Neuronal stem cell (in vitro differentiated cells): ENCODE measurements at regions not wholly inside any gene's neighbourhood (a gene's known extent, or its start where the extent isn't known, plus 50 kb on each side); places are given as distances from the start of the nearest gene placed in this dataset.

Experiments used
- DNase-seq: peaks from one replicate; pipeline ENCODE4 v3.0.0-alpha.2; 2013; ENCODE audit warnings: low spot score
- H2AFZ ChIP-seq: one replicate; pipeline ENCODE4 v1.6.1; 2013; ENCODE audit warnings: mild to moderate bottlenecking, low read length, inconsistent platforms
- H2AK5ac ChIP-seq: 2 replicates; pipeline ENCODE4 v1.6.1; 2013; ENCODE audit warnings: low read depth, mild to moderate bottlenecking, inconsistent platforms, low read length, moderate library complexity, mixed read lengths
- H2BK120ac ChIP-seq: 2 replicates; pipeline ENCODE4 v1.6.1; 2013; ENCODE audit warnings: low read depth, mild to moderate bottlenecking, inconsistent platforms, low read length, moderate library complexity, mixed read lengths
- H2BK12ac ChIP-seq: one replicate; pipeline ENCODE4 v1.6.1; 2013; ENCODE audit warnings: low read length, inconsistent platforms
- H2BK15ac ChIP-seq: 2 replicates; pipeline ENCODE4 v1.6.1; 2013; ENCODE audit warnings: mild to moderate bottlenecking, low read length, inconsistent platforms, mixed read lengths
- H2BK5ac ChIP-seq: one replicate; pipeline ENCODE4 v1.6.1; 2013; ENCODE audit warnings: inconsistent platforms, mild to moderate bottlenecking, low read length, moderate library complexity
- H3K14ac ChIP-seq: one replicate; pipeline ENCODE4 v1.6.1; 2013; ENCODE audit warnings: low read length, inconsistent platforms
- H3K18ac ChIP-seq: 2 replicates; pipeline ENCODE4 v1.6.1; 2013; ENCODE audit warnings: low read length, inconsistent platforms
- H3K23ac ChIP-seq: 2 replicates; pipeline ENCODE4 v1.6.1; 2013; ENCODE audit warnings: low read depth, mild to moderate bottlenecking, mixed read lengths, low read length, inconsistent platforms; ENCODE audit not compliant: poor library complexity
- H3K27ac ChIP-seq: replicated peaks from 3 replicates; pipeline ENCODE4 v1.5.1; 2013; ENCODE audit warnings: low read length, inconsistent platforms
- H3K27me3 ChIP-seq, 3 experiments: 2 replicates each; pipeline ENCODE4 v1.6.1; 2013; ENCODE audit warnings: low read length in 3 of 3, mild to moderate bottlenecking in 2 of 3, inconsistent platforms in 1 of 3, low read depth in 1 of 3, mixed read lengths in 1 of 3, moderate library complexity in 1 of 3; ENCODE audit not compliant: control insufficient read depth in 3 of 3, insufficient read depth in 3 of 3
- H3K36me3 ChIP-seq, 2 donors: replicated peaks in 1 of 2; 2 replicates each; pipeline ENCODE4 v1.6.1; 2013; ENCODE audit warnings: low read length in 2 of 2; ENCODE audit not compliant: control insufficient read depth in 2 of 2, insufficient read depth in 2 of 2
- H3K4ac ChIP-seq: 2 replicates; pipeline ENCODE4 v1.6.1; 2013; ENCODE audit warnings: inconsistent platforms, mild to moderate bottlenecking, low read length, moderate library complexity
- H3K4me1 ChIP-seq, 2 donors: 1 replicate in 1 of 2; 2 replicates in 1 of 2; pipeline ENCODE4 v1.6.1; 2013; ENCODE audit warnings: low read length in 2 of 2, low read depth in 1 of 2; ENCODE audit not compliant: control insufficient read depth in 2 of 2, insufficient read depth in 1 of 2
- H3K4me2 ChIP-seq: one replicate; pipeline ENCODE4 v1.6.1; 2013; ENCODE audit warnings: mild to moderate bottlenecking, low read length, inconsistent platforms; ENCODE audit not compliant: insufficient read depth, poor library complexity, severe bottlenecking
- H3K4me3 ChIP-seq, 2 donors: 2 replicates each; pipeline ENCODE4 v1.5.1; 2013; ENCODE audit warnings: low read length in 2 of 2, mild to moderate bottlenecking in 2 of 2, inconsistent platforms in 1 of 2, moderate library complexity in 1 of 2
- H3K79me1 ChIP-seq: one replicate; pipeline ENCODE4 v1.6.1; 2013; ENCODE audit warnings: low read depth, mild to moderate bottlenecking, inconsistent platforms, low read length, moderate library complexity
- H3K9ac ChIP-seq: one replicate; pipeline ENCODE4 v1.6.1; 2013; ENCODE audit warnings: mild to moderate bottlenecking, low read depth, low read length, inconsistent platforms; ENCODE audit not compliant: poor library complexity
- H3K9me3 ChIP-seq, 2 donors: replicated peaks in 1 of 2; 2 replicates each; pipeline versions ENCODE3 to v1.6.1; 2013; ENCODE audit warnings: low read length in 2 of 2, mild to moderate bottlenecking in 2 of 2, inconsistent platforms in 1 of 2, low read depth in 1 of 2, mixed read lengths in 1 of 2, moderate library complexity in 1 of 2; ENCODE audit not compliant: control insufficient read depth in 2 of 2, insufficient read depth in 1 of 2
- H4K8ac ChIP-seq: one replicate; pipeline ENCODE4 v1.6.1; 2013; ENCODE audit warnings: low read depth, mild to moderate bottlenecking, inconsistent platforms, low read length, moderate library complexity
- H4K91ac ChIP-seq: one replicate; pipeline ENCODE4 v1.6.1; 2013; ENCODE audit warnings: low read length, low read depth, mild to moderate bottlenecking, inconsistent platforms; ENCODE audit not compliant: poor library complexity
- WGBS, 2 donors: extraction: QIAGEN DNeasy Blood & Tissue Kit; methylation state at CpG; one replicate each; pipeline ENCODE4 v1.1.7; 2013; ENCODE audit warnings: missing lambda C conversion rate in 2 of 2, mixed read lengths in 1 of 2; ENCODE audit not compliant: insufficient read length in 2 of 2, insufficient replicate concordance in 1 of 2; ENCODE audit errors: extremely low coverage in 2 of 2; 5-methylcytosine and 5-hydroxymethylcytosine counted together

- H4K91ac ChIP-seq: no peak overlapping the region
- H3K14ac ChIP-seq: no peak overlapping the region
- no peaks in the 10 kb centered on the region for H3K4me1 ChIP-seq
- H2BK120ac ChIP-seq: no peak overlapping the region
- no peak overlapping the region for H4K8ac ChIP-seq
- H2AFZ ChIP-seq: peak overlapping the region; percentile 29
- no peak overlapping the region for H3K4me2 ChIP-seq
- no CpG with 5 or more reads among the region's 8 CpGs for WGBS, 2 donors
- no peak overlapping the region for H3K4me3 ChIP-seq
- no peak overlapping the region for H2BK5ac ChIP-seq
- H3K27ac ChIP-seq: no peak overlapping the region
- H2BK15ac ChIP-seq: no peak overlapping the region
- H2BK12ac ChIP-seq: no peak overlapping the region
- no peaks in the 10 kb centered on the region for H3K27me3 ChIP-seq
- H3K36me3 ChIP-seq: no peaks in the 10 kb centered on the region
- no peak overlapping the region for H3K9ac ChIP-seq
- no peaks in the 10 kb centered on the region for H3K79me1 ChIP-seq
- H3K18ac ChIP-seq: no peak overlapping the region
- no peak overlapping the region for H2AK5ac ChIP-seq
- no peaks in the 10 kb centered on the region for H3K9me3 ChIP-seq
- H3K23ac ChIP-seq: no peak overlapping the region
- no peak for DNase-seq
- no peak overlapping the region for H3K4ac ChIP-seq
Measured at GRCh38 chr6:112464901-112465665, 118.0 kb downstream of the RFPL4B start.

GRCh38 chr6:112466373-112467151 is 119.4 kb downstream of the RFPL4B start:
- H3K27ac ChIP-seq: no peak overlapping the region

GRCh38 chr6:112468359-112468758 is 121.2 kb downstream of the RFPL4B start:
- no peaks in the 10 kb centered on the region for H3K9me3 ChIP-seq
- no peak overlapping the region for H3K18ac ChIP-seq
- no peak overlapping the region for H3K14ac ChIP-seq
- H3K4me1 ChIP-seq: peaks cover 0 to 2% of the 10 kb centered on the region in 2 donors
- H2BK5ac ChIP-seq: no peak overlapping the region
- H3K4me3 ChIP-seq: no peak overlapping the region
- DNase-seq: no peak
- no peak overlapping the region for H2BK12ac ChIP-seq
- H2BK120ac ChIP-seq: no peak overlapping the region
- no peak overlapping the region for H2AFZ ChIP-seq
- H3K27ac ChIP-seq: no peak overlapping the region
- no peak overlapping the region for H2BK15ac ChIP-seq
- H3K23ac ChIP-seq: no peak overlapping the region
- H4K8ac ChIP-seq: no peak overlapping the region
- no peak overlapping the region for H3K4me2 ChIP-seq
- H3K79me1 ChIP-seq: no peaks in the 10 kb centered on the region
- WGBS, 2 donors: no CpG with 5 or more reads among the region's 3 CpGs
- no peak overlapping the region for H4K91ac ChIP-seq
- H3K27me3 ChIP-seq: no peaks in the 10 kb centered on the region
- H3K9ac ChIP-seq: no peak overlapping the region
- H3K36me3 ChIP-seq: no peaks in the 10 kb centered on the region
- no peak overlapping the region for H2AK5ac ChIP-seq
- H3K4ac ChIP-seq: no peak overlapping the region

More at GRCh38 chr6:112466373-112467151, 119.4 kb downstream of the RFPL4B start:
- Histone ChIP-seq H3K9ac (no peak overlapping the region), H3K27me3 (no peaks in the 10 kb centered on the region), H2AFZ (no peak overlapping the region), H3K18ac (no peak overlapping the region), H2BK5ac (no peak overlapping the region), H3K36me3 (no peaks in the 10 kb centered on the region), H2BK120ac (no peak overlapping the region), H3K9me3 (no peaks in the 10 kb centered on the region), H3K79me1 (no peaks in the 10 kb centered on the region), H3K14ac (no peak overlapping the region), H3K4me2 (no peak overlapping the region), H2BK15ac (no peak overlapping the region), H2AK5ac (no peak overlapping the region), H2BK12ac (no peak overlapping the region), H3K23ac (no peak overlapping the region), H4K8ac (no peak overlapping the region), H4K91ac (no peak overlapping the region), H3K4me1 (peaks cover 0 to 2% of the 10 kb centered on the region in 2 donors), H3K4me3 (no peak overlapping the region), H3K4ac (no peak overlapping the region)
- WGBS, 2 donors: no CpG with 5 or more reads among the region's 1 CpG
- no peak for DNase-seq

- H2BK120ac ChIP-seq: no peak overlapping the region
- no peak overlapping the region for H4K8ac ChIP-seq
- no peak overlapping the region for H2AK5ac ChIP-seq
- no peak overlapping the region for H3K14ac ChIP-seq
- H2BK5ac ChIP-seq: no peak overlapping the region
- no peak for DNase-seq
- no peaks in the 10 kb centered on the region for H3K27me3 ChIP-seq
- H2BK12ac ChIP-seq: no peak overlapping the region
- H3K4me3 ChIP-seq: no peak overlapping the region
- H4K91ac ChIP-seq: no peak overlapping the region
- no peak overlapping the region for H3K23ac ChIP-seq
- peaks cover 0 to 2% of the 10 kb centered on the region in 2 donors for H3K4me1 ChIP-seq
- H3K27ac ChIP-seq: no peak overlapping the region
- H2BK15ac ChIP-seq: no peak overlapping the region
- no peak overlapping the region for H3K4ac ChIP-seq
- no peaks in the 10 kb centered on the region for H3K79me1 ChIP-seq
- H3K9me3 ChIP-seq: no peaks in the 10 kb centered on the region
- H2AFZ ChIP-seq: peak overlapping the region; percentile 3
- H3K18ac ChIP-seq: no peak overlapping the region
- H3K9ac ChIP-seq: no peak overlapping the region
- no CpG with 5 or more reads among the region's 2 CpGs for WGBS, 2 donors
- H3K4me2 ChIP-seq: no peak overlapping the region
- H3K36me3 ChIP-seq: no peaks in the 10 kb centered on the region
Measured at GRCh38 chr6:112469306-112469705, 122.2 kb downstream of the RFPL4B start.
